Mesendoderm (in vitro differentiated cells): ENCODE measurements at regions not wholly inside any gene's neighbourhood (a gene's known extent, or its start where the extent isn't known, plus 50 kb on each side); places are given as distances from the start of the nearest gene placed in this dataset.
"Not testable (repeated sequence)": the region's sequence is repeated elsewhere in the genome, so short reads cannot be mapped to it uniquely, and the experiment has no call there.

Source experiments
- DNase-seq: peaks from one replicate; pipeline ENCODE4 v3.0.0; 2013
- H2AK5ac ChIP-seq: 2 replicates; pipeline ENCODE4 v1.6.1; 2013; ENCODE audit warnings: low read length, inconsistent platforms
- H2BK120ac ChIP-seq: 2 replicates; pipeline ENCODE4 v1.6.1; 2013; ENCODE audit warnings: low read depth, mild to moderate bottlenecking, low read length, moderate library complexity, mixed read lengths
- H2BK15ac ChIP-seq: replicated peaks from 2 replicates; pipeline ENCODE4 v1.6.1; 2013; ENCODE audit warnings: low read depth, mild to moderate bottlenecking, moderate library complexity
- H2BK5ac ChIP-seq: 2 replicates; pipeline ENCODE4 v1.6.1; 2013; ENCODE audit warnings: low read length, inconsistent platforms
- H3K18ac ChIP-seq: 2 replicates; pipeline ENCODE4 v1.6.1; 2013; ENCODE audit warnings: mild to moderate bottlenecking, low read length, mixed read lengths
- H3K23ac ChIP-seq: one replicate; pipeline ENCODE4 v1.6.1; 2013; ENCODE audit warnings: low read length
- H3K27ac ChIP-seq: 2 replicates; pipeline ENCODE4 v1.5.1; 2013; ENCODE audit warnings: low read depth, mild to moderate bottlenecking, inconsistent platforms, low read length, moderate library complexity
- H3K27me3 ChIP-seq: 2 replicates; pipeline ENCODE4 v1.6.1; 2013; ENCODE audit warnings: low read length, control low read depth, mild to moderate bottlenecking, inconsistent platforms; ENCODE audit not compliant: insufficient read depth, poor library complexity
- H3K36me3 ChIP-seq: 2 replicates; pipeline ENCODE4 v1.6.1; 2013; ENCODE audit warnings: low read length, inconsistent platforms; ENCODE audit not compliant: control insufficient read depth, insufficient read depth
- H3K4ac ChIP-seq: one replicate; pipeline ENCODE4 v1.6.1; 2013; ENCODE audit warnings: low read depth, mild to moderate bottlenecking, low read length, moderate library complexity
- H3K4me1 ChIP-seq: 2 replicates; pipeline ENCODE4 v1.6.1; 2013; ENCODE audit warnings: low read depth, low read length, inconsistent platforms; ENCODE audit not compliant: control insufficient read depth
- H3K4me2 ChIP-seq: 2 replicates; pipeline ENCODE4 v1.6.1; 2013; ENCODE audit warnings: low read length
- H3K4me3 ChIP-seq: 2 replicates; pipeline ENCODE4 v1.5.1; 2013; ENCODE audit warnings: mild to moderate bottlenecking, low read length
- H3K56ac ChIP-seq: one replicate; pipeline ENCODE4 v1.6.1; 2013; ENCODE audit warnings: low read length
- H3K79me1 ChIP-seq: 2 replicates; pipeline ENCODE4 v1.6.1; 2013; ENCODE audit warnings: low read length, inconsistent platforms
- H3K79me2 ChIP-seq: 2 replicates; pipeline ENCODE4 v1.6.1; 2013; ENCODE audit warnings: mild to moderate bottlenecking, low read length; ENCODE audit not compliant: control insufficient read depth, insufficient read depth
- H3K9ac ChIP-seq: 2 replicates; pipeline ENCODE4 v1.6.1; 2013; ENCODE audit warnings: low read length, inconsistent platforms
- H4K5ac ChIP-seq: one replicate; pipeline ENCODE4 v1.6.1; 2013; ENCODE audit warnings: low read length
- H4K8ac ChIP-seq: one replicate; pipeline ENCODE4 v1.6.1; 2013; ENCODE audit warnings: low read depth, mild to moderate bottlenecking, control low read depth, low read length, moderate library complexity
- WGBS: extraction: QIAGEN DNeasy Blood & Tissue Kit; methylation state at CpG from one replicate; pipeline ENCODE4 v1.1.7; 2013; ENCODE audit warnings: low lambda C conversion rate, missing lambda C conversion rate; ENCODE audit not compliant: insufficient coverage; ENCODE audit errors: extremely low coverage; 5-methylcytosine and 5-hydroxymethylcytosine counted together

- no peak overlapping the region for H4K5ac ChIP-seq
- H3K4me3 ChIP-seq = no peak overlapping the region
- H3K79me2 ChIP-seq = no peaks in the 10 kb centered on the region
- no peak overlapping the region for H2AK5ac ChIP-seq
- no peak overlapping the region for H3K56ac ChIP-seq
- H3K23ac ChIP-seq = no peak overlapping the region
- no peaks in the 10 kb centered on the region for H3K4me1 ChIP-seq
- H3K18ac ChIP-seq = no peak overlapping the region
- no peak overlapping the region for H3K9ac ChIP-seq
- no peak overlapping the region for H2BK5ac ChIP-seq
- no peaks in the 10 kb centered on the region for H3K36me3 ChIP-seq
- no peak overlapping the region for H2BK15ac ChIP-seq
- no peaks in the 10 kb centered on the region for H3K79me1 ChIP-seq
- H4K8ac ChIP-seq = no peak overlapping the region
- no peak overlapping the region for H2BK120ac ChIP-seq
- no peak overlapping the region for H3K27ac ChIP-seq
- H3K4ac ChIP-seq = no peak overlapping the region
- H3K27me3 ChIP-seq = no peaks in the 10 kb centered on the region
- WGBS = no CpG with 5 or more reads among the region's 1 CpG
- no peak overlapping the region for H3K4me2 ChIP-seq
- DNase-seq = no peak
Measured at GRCh38 chr9:82134010-82134409, 145.4 kb downstream of the SPATA31D1 start.

- H2AK5ac ChIP-seq = no peak overlapping the region
- no peak overlapping the region for H4K5ac ChIP-seq
Measured at GRCh38 chr9:82135106-82135505, 146.5 kb downstream of the SPATA31D1 start.

GRCh38 chr9:82138081-82138480 lies 149.5 kb downstream of the SPATA31D1 start:
- H3K79me2 ChIP-seq, H3K36me3 ChIP-seq, H3K27me3 ChIP-seq, H3K9ac ChIP-seq, H3K4me2 ChIP-seq, H3K4me3 ChIP-seq, H4K8ac ChIP-seq, H3K56ac ChIP-seq, H3K27ac ChIP-seq, H2BK120ac ChIP-seq, H3K79me1 ChIP-seq, H3K18ac ChIP-seq, H3K4ac ChIP-seq, H4K5ac ChIP-seq, H2AK5ac ChIP-seq, H3K23ac ChIP-seq, H3K4me1 ChIP-seq, H2BK15ac ChIP-seq, DNase-seq, H2BK5ac ChIP-seq: not testable (repeated sequence)

More at GRCh38 chr9:82135106-82135505, 146.5 kb downstream of the SPATA31D1 start:
- H3K79me2 ChIP-seq = no peaks in the 10 kb centered on the region
- H3K56ac ChIP-seq = no peak overlapping the region
- H3K9ac ChIP-seq = no peak overlapping the region
- no peak overlapping the region for H3K18ac ChIP-seq
- no peak overlapping the region for H4K8ac ChIP-seq
- H3K4me3 ChIP-seq = no peak overlapping the region
- DNase-seq = no peak
- H3K23ac ChIP-seq = no peak overlapping the region
- no peak overlapping the region for H2BK5ac ChIP-seq
- H2BK15ac ChIP-seq = no peak overlapping the region
- no peak overlapping the region for H3K4ac ChIP-seq
- H3K36me3 ChIP-seq = no peaks in the 10 kb centered on the region
- H3K79me1 ChIP-seq = no peaks in the 10 kb centered on the region
- H2BK120ac ChIP-seq = no peak overlapping the region
- no peak overlapping the region for H3K27ac ChIP-seq
- H3K4me2 ChIP-seq = no peak overlapping the region
- H3K27me3 ChIP-seq = no peaks in the 10 kb centered on the region
- H3K4me1 ChIP-seq = no peaks in the 10 kb centered on the region

- Histone ChIP-seq H3K4me2 (no peak overlapping the region), H2BK5ac (no peak overlapping the region), H2BK120ac (no peak overlapping the region), H3K9ac (no peak overlapping the region), H3K4ac (no peak overlapping the region), H3K27ac (no peak overlapping the region), H3K18ac (no peak overlapping the region), H3K79me1 (no peaks in the 10 kb centered on the region), H3K79me2 (no peaks in the 10 kb centered on the region), H2AK5ac (no peak overlapping the region), H4K5ac (no peak overlapping the region), H3K4me3 (no peak overlapping the region), H2BK15ac (no peak overlapping the region), H3K56ac (no peak overlapping the region), H3K27me3 (no peaks in the 10 kb centered on the region), H3K4me1 (no peaks in the 10 kb centered on the region), H4K8ac (no peak overlapping the region), H3K23ac (no peak overlapping the region), H3K36me3 (no peaks in the 10 kb centered on the region)
- no CpG with 5 or more reads among the region's 7 CpGs for WGBS
- no peak for DNase-seq
Measured at GRCh38 chr9:82140471-82140870, 151.9 kb downstream of the SPATA31D1 start.

GRCh38 chr9:82144803-82145202 lies 156.2 kb downstream of the SPATA31D1 start:
- no peak overlapping the region for H3K4ac ChIP-seq
- no peak overlapping the region for H3K27ac ChIP-seq
- H3K36me3 ChIP-seq = no peaks in the 10 kb centered on the region
- no peak overlapping the region for H3K18ac ChIP-seq
- H3K4me2 ChIP-seq = no peak overlapping the region
- no peak overlapping the region for H3K9ac ChIP-seq
- no peak overlapping the region for H3K4me3 ChIP-seq
- H3K56ac ChIP-seq = no peak overlapping the region
- WGBS = no CpG with 5 or more reads among the region's 4 CpGs
- H4K8ac ChIP-seq = no peak overlapping the region
- H2AK5ac ChIP-seq = no peak overlapping the region
- no peaks in the 10 kb centered on the region for H3K4me1 ChIP-seq
- no peak overlapping the region for H2BK120ac ChIP-seq
- H4K5ac ChIP-seq = no peak overlapping the region
- H3K79me2 ChIP-seq = no peaks in the 10 kb centered on the region
- no peaks in the 10 kb centered on the region for H3K27me3 ChIP-seq
- H2BK5ac ChIP-seq = no peak overlapping the region
- no peak overlapping the region for H3K23ac ChIP-seq
- H3K79me1 ChIP-seq = no peaks in the 10 kb centered on the region
- H2BK15ac ChIP-seq = no peak overlapping the region
- DNase-seq = no peak

GRCh38 chr9:82146677-82147076 lies 158.1 kb downstream of the SPATA31D1 start:
- H3K36me3 ChIP-seq = no peaks in the 10 kb centered on the region
- H3K4ac ChIP-seq = no peak overlapping the region
- H3K9ac ChIP-seq = no peak overlapping the region
- H2BK5ac ChIP-seq = no peak overlapping the region
- no peak overlapping the region for H3K18ac ChIP-seq
- no peaks in the 10 kb centered on the region for H3K4me1 ChIP-seq
- WGBS = no CpG with 5 or more reads among the region's 4 CpGs
- H3K79me2 ChIP-seq = no peaks in the 10 kb centered on the region
- H3K27ac ChIP-seq = no peak overlapping the region
- no peak for DNase-seq
- no peak overlapping the region for H3K56ac ChIP-seq
- H3K23ac ChIP-seq = no peak overlapping the region
- H2BK15ac ChIP-seq = no peak overlapping the region
- no peaks in the 10 kb centered on the region for H3K27me3 ChIP-seq
- no peak overlapping the region for H2AK5ac ChIP-seq
- no peak overlapping the region for H2BK120ac ChIP-seq
- H4K5ac ChIP-seq = no peak overlapping the region
- no peaks in the 10 kb centered on the region for H3K79me1 ChIP-seq
- no peak overlapping the region for H4K8ac ChIP-seq
- no peak overlapping the region for H3K4me3 ChIP-seq
- no peak overlapping the region for H3K4me2 ChIP-seq
